IMR-90 (cell line): ENCODE measurements at regions not wholly inside any gene's neighbourhood (a gene's known extent, or its start where the extent isn't known, plus 50 kb on each side); places are given as distances from the start of the nearest gene placed in this dataset.

Experiments used
- ATAC-seq: fragments of 200-7000 bp; cut with Tn5 transposase; 2 replicates; pipeline ENCODE4 v1.9.1; 2020; ENCODE audit warnings: low read depth, mild to moderate bottlenecking, moderate library complexity
- BruUV-seq: library from RNA; stranded (reverse); fragments of 400-500 nt; replicated peaks from 2 replicates; lab custom pipeline; 2021; lab: Mats Ljungman, UMichigan
- CTCF ChIA-PET: fragments of 300-600 bp; formaldehyde crosslinking; extraction: SDS; loops from one replicate; lab custom pipeline; 2021; ENCODE audit warnings: antibody characterized with exemption; lab: Yijun Ruan, JAX
- POLR2A ChIA-PET: fragments of 300-600 bp; sonication (Branson Sonifier 250); formaldehyde crosslinking; loops from one replicate; lab custom pipeline; 2022; ENCODE audit warnings: antibody characterized with exemption; ENCODE audit not compliant: unreplicated experiment; lab: Charles Lee
- DNase-seq: peaks from one replicate; pipeline ENCODE4 v3.0.0; 2013
- H2AFZ ChIP-seq: replicated peaks from 2 replicates; pipeline ENCODE3; 2013; ENCODE audit warnings: low read length, mild to moderate bottlenecking; ENCODE audit not compliant: poor library complexity
- H2AK5ac ChIP-seq: 2 replicates; pipeline ENCODE4 v1.6.1; 2013; ENCODE audit warnings: low read depth, low read length, inconsistent platforms
- H2AK9ac ChIP-seq: replicated peaks from 2 replicates; pipeline ENCODE3; 2013; ENCODE audit warnings: mild to moderate bottlenecking, low read depth, low read length, moderate library complexity; ENCODE audit not compliant: poor library complexity
- H2BK120ac ChIP-seq: 2 replicates; pipeline ENCODE4 v1.6.1; 2013; ENCODE audit warnings: low read depth, low read length, inconsistent platforms
- H2BK15ac ChIP-seq: 3 replicates; pipeline ENCODE4 v1.6.1; 2013; ENCODE audit warnings: low read depth, low read length, inconsistent platforms
- H2BK20ac ChIP-seq: 2 replicates; pipeline ENCODE4 v1.6.1; 2013; ENCODE audit warnings: low read depth, mild to moderate bottlenecking, inconsistent platforms, low read length, moderate library complexity
- H2BK5ac ChIP-seq: 2 replicates; pipeline ENCODE4 v1.6.1; 2013; ENCODE audit warnings: mild to moderate bottlenecking, low read depth, low read length, inconsistent platforms; ENCODE audit not compliant: poor library complexity, severe bottlenecking
- H3K14ac ChIP-seq: replicated peaks from 2 replicates; pipeline ENCODE4 v1.6.1; 2013; ENCODE audit warnings: low read depth, low read length, inconsistent platforms
- H3K18ac ChIP-seq: 2 replicates; pipeline ENCODE4 v1.6.1; 2013; ENCODE audit warnings: low read depth, low read length, control low read depth
- H3K23ac ChIP-seq: 2 replicates; pipeline ENCODE4 v1.6.1; 2013; ENCODE audit warnings: low read depth, low read length, inconsistent platforms
- H3K27ac ChIP-seq: 2 replicates; pipeline ENCODE4 v1.5.1; 2013; ENCODE audit warnings: mild to moderate bottlenecking, control low read depth, low read length; ENCODE audit not compliant: insufficient read depth
- H3K27me3 ChIP-seq: 2 replicates; pipeline ENCODE4 v1.6.1; 2013; ENCODE audit warnings: low read length; ENCODE audit not compliant: control insufficient read depth, insufficient read depth
- H3K36me3 ChIP-seq: 2 replicates; pipeline ENCODE4 v1.6.1; 2013; ENCODE audit warnings: low read length, mixed read lengths; ENCODE audit not compliant: control insufficient read depth, insufficient read depth
- H3K4ac ChIP-seq: 2 replicates; pipeline ENCODE4 v1.6.1; 2013; ENCODE audit warnings: low read depth, low read length, inconsistent platforms
- H3K4me1 ChIP-seq: 2 replicates; pipeline ENCODE4 v1.6.1; 2013; ENCODE audit warnings: low read length, mixed read lengths; ENCODE audit not compliant: control insufficient read depth, insufficient read depth
- H3K4me2 ChIP-seq: 2 replicates; pipeline ENCODE4 v1.6.1; 2013; ENCODE audit warnings: low read depth, mild to moderate bottlenecking, control low read depth, low read length, moderate library complexity
- H3K4me3 ChIP-seq: 2 replicates; pipeline ENCODE4 v1.5.1; 2013; ENCODE audit warnings: low read depth, mild to moderate bottlenecking, control low read depth, low read length, moderate library complexity; ENCODE audit not compliant: insufficient read depth
- H3K56ac ChIP-seq: 2 replicates; pipeline ENCODE4 v1.6.1; 2013; ENCODE audit warnings: low read length, inconsistent platforms; ENCODE audit not compliant: insufficient read depth; ENCODE audit errors: extremely low read depth
- H3K79me1 ChIP-seq, 2 experiments: 2 replicates each; pipeline ENCODE4 v1.6.1; 2013; ENCODE audit warnings: low read length in 2 of 2, inconsistent platforms in 1 of 2, low read depth in 1 of 2
- H3K9ac ChIP-seq: 2 replicates; pipeline ENCODE4 v1.6.1; 2013; ENCODE audit warnings: low read depth, low read length, control low read depth
- H3K9me1 ChIP-seq: 2 replicates; pipeline ENCODE4 v1.6.1; 2013; ENCODE audit warnings: low read length, inconsistent platforms; ENCODE audit not compliant: insufficient read depth
- H3K9me3 ChIP-seq: 2 replicates; pipeline ENCODE4 v1.6.1; 2013; ENCODE audit warnings: low read length; ENCODE audit not compliant: control insufficient read depth, insufficient read depth
- H4K20me1 ChIP-seq: 2 replicates; pipeline ENCODE4 v1.6.1; 2013; ENCODE audit warnings: low read length, inconsistent platforms; ENCODE audit not compliant: insufficient read depth
- H4K5ac ChIP-seq: 2 replicates; pipeline ENCODE4 v1.6.1; 2013; ENCODE audit warnings: mild to moderate bottlenecking, low read depth, low read length, control low read depth
- H4K8ac ChIP-seq, 2 experiments: 2 replicates each; pipeline ENCODE4 v1.6.1; 2013; ENCODE audit warnings: low read depth in 2 of 2, low read length in 2 of 2, control low read depth in 1 of 2, inconsistent platforms in 1 of 2
- H4K91ac ChIP-seq: 2 replicates; pipeline ENCODE4 v1.6.1; 2013; ENCODE audit warnings: low read depth, low read length, inconsistent platforms; ENCODE audit not compliant: insufficient read depth
- CEBPB ChIP-seq: IDR thresholded peaks from 2 replicates; pipeline ENCODE4 v1.6.1; 2012; ENCODE audit warnings: low read depth, low read length, improper control_type of control experiment
- MAZ ChIP-seq: IDR thresholded peaks from 2 replicates; pipeline ENCODE4 v1.6.1; 2012; ENCODE audit warnings: low read depth, mild to moderate bottlenecking, low read length, improper control_type of control experiment, moderate library complexity, borderline replicate concordance
- MXI1 ChIP-seq: IDR thresholded peaks from 2 replicates; pipeline ENCODE4 v1.6.1; 2012; ENCODE audit warnings: low read depth, mild to moderate bottlenecking, low read length, moderate library complexity, borderline replicate concordance
- RAD21 ChIP-seq: IDR thresholded peaks from 2 replicates; pipeline ENCODE4 v1.6.1; 2012; ENCODE audit warnings: low read length, improper control_type of control experiment
- RCOR1 ChIP-seq: IDR thresholded peaks from 2 replicates; pipeline ENCODE4 v1.6.1; 2012; ENCODE audit warnings: mild to moderate bottlenecking, low read length, improper control_type of control experiment; ENCODE audit not compliant: insufficient replicate concordance
- RFX5 ChIP-seq: IDR thresholded peaks from 2 replicates; pipeline ENCODE4 v1.8.0; 2012; ENCODE audit warnings: low read depth, mild to moderate bottlenecking, low read length, moderate library complexity
- WGBS, 2 experiments: methylation state at CpG; one replicate each; pipeline versions ENCODE4 v1.1.5 to v1.1.7; 2013; ENCODE audit warnings: missing lambda C conversion rate in 2 of 2; ENCODE audit not compliant: insufficient read length in 1 of 2; ENCODE audit errors: extremely low coverage in 2 of 2; 5-methylcytosine and 5-hydroxymethylcytosine counted together
- dilution Hi-C: fragments of 300-500 bp; cut with HindIII; formaldehyde crosslinking; loops from one replicate; pipeline ENCODE4 v1.14.3; 2018; ENCODE audit warnings: low sequenced_read_pairs; ENCODE audit not compliant: unreplicated experiment
- in situ Hi-C: fragments of 300-500 bp; cut with MboI; formaldehyde crosslinking; loops from 3 replicates; pipeline ENCODE4 v1.14.3; 2019; ENCODE audit warnings: low sequenced_read_pairs, inconsistent platforms, mixed read lengths
- intact Hi-C: fragments of 100-400 bp; cut with micrococcal nuclease; formaldehyde crosslinking; loops from 2 replicates; pipeline ENCODE4 v1.10.0; 2022

DNA sequence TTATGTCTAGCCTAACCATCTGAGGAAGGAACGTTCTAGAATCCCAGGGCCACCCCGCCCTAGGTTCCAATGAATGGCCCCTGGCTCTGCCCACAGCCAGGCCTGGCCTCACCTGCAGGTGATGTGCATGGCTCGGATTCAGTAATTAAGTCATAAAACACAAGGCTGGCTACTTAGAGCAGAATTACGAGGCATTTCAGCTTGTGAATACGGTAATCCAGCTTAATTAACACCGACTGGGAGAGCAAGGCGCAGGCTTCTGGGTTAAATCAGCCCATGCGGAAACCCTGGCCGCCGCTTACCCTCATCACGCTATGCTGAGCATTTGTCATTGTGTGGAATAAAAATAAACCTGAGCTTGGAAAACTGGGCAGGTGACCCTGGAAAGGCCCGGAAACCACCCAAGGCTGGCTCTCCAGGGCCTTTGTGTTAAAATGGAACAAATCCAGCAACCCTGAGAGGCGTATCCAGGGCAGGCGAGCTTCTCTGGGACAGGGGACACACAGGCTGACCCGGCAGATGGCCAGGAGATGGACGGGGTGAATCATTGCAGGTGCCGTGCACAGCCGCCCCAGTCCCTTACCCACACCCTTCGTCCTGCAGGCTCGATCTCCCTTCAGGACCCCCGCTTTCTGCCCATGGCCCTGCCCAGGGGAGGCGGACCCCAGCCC, 220.2 kb downstream of the CTTN start:
- Histone ChIP-seq H4K91ac (no peak overlapping the region), H2BK15ac (no peak overlapping the region), H2BK20ac (no peak overlapping the region), H2BK120ac (no peak overlapping the region), H2AFZ (no peak overlapping the region), H2AK9ac (no peak overlapping the region), H3K4ac (no peak overlapping the region), H3K9ac (no peak overlapping the region), H3K4me1 (no peaks in the 10 kb centered on the region), H4K20me1 (no peaks in the 10 kb centered on the region; the same call in 1 of the 2 replicates), H3K56ac (no peak overlapping the region), H3K79me1 (no peaks in the 10 kb centered on the region), H3K4me3 (no peak overlapping the region), H3K36me3 (no peaks in the 10 kb centered on the region), H3K9me1 (no peaks in the 10 kb centered on the region; the same call in 1 of the 2 replicates), H3K9me3 (peaks cover 18% of the 10 kb centered on the region), H2BK5ac (no peak overlapping the region), H3K4me2 (no peak overlapping the region), H4K5ac (no peak overlapping the region), H3K27ac (no peak overlapping the region), H4K8ac (no peak overlapping the region), H3K18ac (no peak overlapping the region), H3K27me3 (no peaks in the 10 kb centered on the region), H2AK5ac (no peak overlapping the region), H3K14ac (no peak overlapping the region), H3K23ac (no peak overlapping the region)
- 41% methylated on average over 4 of the region's 22 CpGs; no CpG with 5 or more reads in 1 of the 2 experiments for WGBS, 2 experiments
- no TSS peak for BruUV-seq
- DNase-seq (no peak), ATAC-seq (no peak)
- TF ChIP-seq MXI1 (no peak), CEBPB (no peak), MAZ (no peak), RCOR1 (no peak), RFX5 (no peak), RAD21 (no peak)
- dilution Hi-C loops (no loop called here), in situ Hi-C loops (no loop called here), intact Hi-C loops (no loop called here)
- CTCF ChIA-PET: no interaction called here
- POLR2A ChIA-PET: no interaction called here
